Neural progenitor cell (in vitro differentiated cells): ENCODE measurements at regions not wholly inside any gene's neighbourhood (a gene's known extent, or its start where the extent isn't known, plus 50 kb on each side); places are given as distances from the start of the nearest gene placed in this dataset.

Experiments used
- CTCF ChIP-seq: fragments of 200-600 bp; sonication (generic); IDR thresholded peaks from 2 replicates; pipeline ENCODE4 v1.5.1; 2017; ENCODE audit warnings: antibody characterized with exemption, mild to moderate bottlenecking
- EZH2phosphoT487 ChIP-seq: fragments of 200-600 bp; sonication (generic); IDR thresholded peaks from 2 replicates; pipeline ENCODE4 v1.6.1; 2017; ENCODE audit warnings: antibody characterized with exemption

DNA sequence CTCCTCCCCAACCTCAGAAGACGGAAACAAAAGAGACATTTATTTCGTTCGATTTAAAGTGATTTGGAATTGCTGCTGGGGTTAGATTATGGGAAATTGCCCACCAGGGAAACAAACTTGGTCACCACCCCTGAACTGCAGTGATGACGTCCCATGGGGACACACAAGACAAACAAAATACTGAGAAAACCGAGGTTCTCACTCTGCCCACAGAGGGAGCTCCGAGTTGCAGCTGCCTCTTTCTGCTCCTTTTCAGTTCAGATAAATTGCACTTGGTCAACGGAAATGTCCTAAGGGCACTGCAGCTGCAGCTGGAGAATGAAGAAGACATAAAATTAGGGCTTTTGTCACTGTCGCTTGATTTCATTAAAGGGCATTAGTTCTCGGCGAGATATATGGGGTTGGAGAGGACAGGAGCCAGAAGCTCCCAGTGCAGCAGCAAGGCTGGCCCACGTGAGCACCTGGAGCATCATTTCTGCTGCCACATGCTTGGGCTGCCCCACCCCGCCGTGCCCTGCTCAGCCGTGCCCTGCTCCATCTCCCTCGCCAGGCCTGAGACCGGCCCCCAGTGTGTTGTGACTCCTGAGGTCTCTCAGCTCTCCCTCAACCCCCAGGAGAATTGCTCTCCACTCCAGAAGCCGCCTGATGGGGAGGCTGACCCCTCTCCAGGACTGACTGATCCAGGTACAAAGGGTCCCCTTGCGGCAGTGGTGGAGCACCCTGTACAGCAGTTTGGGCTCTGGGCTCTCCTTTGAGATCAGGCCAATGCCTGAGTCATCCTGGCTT is 231.7 kb upstream of the AJAP1 start:
- TF ChIP-seq CTCF (peak; percentile 39), EZH2phosphoT487 (no peak)
